AG09319 (cell line): ENCODE measurements at regions not wholly inside any gene's neighbourhood (a gene's known extent, or its start where the extent isn't known, plus 50 kb on each side); places are given as distances from the start of the nearest gene placed in this dataset.
A peak's percentile ranks its signal among the peaks of the same experiment; 100 is the strongest.
"Not testable (repeated sequence)": the region's sequence is repeated elsewhere in the genome, so short reads cannot be mapped to it uniquely, and the experiment has no call there.

ENCODE experiments used
- DNase-seq: peaks from one replicate; pipeline ENCODE4 v3.0.0-alpha.2; 2010; ENCODE audit warnings: low read depth; ENCODE audit errors: extremely low read depth
- CTCF ChIP-seq: IDR thresholded peaks from 2 replicates; pipeline ENCODE4 v1.5.1; 2011; ENCODE audit warnings: low read depth, mild to moderate bottlenecking, inconsistent platforms, low read length, moderate library complexity

GRCh38 chr10:42367532-42368230 is 270.7 kb downstream of the ZNF33B start:
- DNase-seq: peak; percentile 91
- no peak for TF ChIP-seq CTCF

GRCh38 chr10:42351745-42352144 is 286.6 kb downstream of the ZNF33B start:
- TF ChIP-seq CTCF: no peak
- DNase-seq: no peak

- not testable (repeated sequence) for DNase-seq
Observed at GRCh38 chr10:42336593-42337337, 301.6 kb downstream of the ZNF33B start.

GRCh38 chr10:42335653-42336296 is 302.6 kb downstream of the ZNF33B start:
- DNase-seq: not testable (repeated sequence)

GRCh38 chr10:42304341-42304740 is 334.0 kb downstream of the ZNF33B start:
- peak; percentile 4 for DNase-seq
- no peak for TF ChIP-seq CTCF

GRCh38 chr10:42281896-42282295 is 356.5 kb downstream of the ZNF33B start:
- not testable (repeated sequence) for DNase-seq

GRCh38 chr10:42269788-42270187 is 368.6 kb downstream of the ZNF33B start:
- DNase-seq: not testable (repeated sequence)

- not testable (repeated sequence) for DNase-seq
Observed at GRCh38 chr10:42263259-42263658, 375.1 kb downstream of the ZNF33B start.

GRCh38 chr10:42243002-42243401 is 395.4 kb downstream of the ZNF33B start:
- DNase-seq: not testable (repeated sequence)

- TF ChIP-seq CTCF: no peak
Observed at GRCh38 chr10:42242135-42242805, 396.1 kb downstream of the ZNF33B start.

GRCh38 chr10:42236401-42236800 is 402.0 kb downstream of the ZNF33B start:
- not testable (repeated sequence) for DNase-seq

More at GRCh38 chr10:42242135-42242805, 396.1 kb downstream of the ZNF33B start:
- no peak for DNase-seq

GRCh38 chr10:42235736-42236135 is 402.6 kb downstream of the ZNF33B start:
- DNase-seq: not testable (repeated sequence)

- not testable (repeated sequence) for DNase-seq
Observed at GRCh38 chr10:42235241-42235640, 403.1 kb downstream of the ZNF33B start.

- DNase-seq: not testable (repeated sequence)
Observed at GRCh38 chr10:42234506-42234905, 403.9 kb downstream of the ZNF33B start.
